GM10248 (cell line): ENCODE measurements at regions not wholly inside any gene's neighbourhood (a gene's known extent, or its start where the extent isn't known, plus 50 kb on each side); places are given as distances from the start of the nearest gene placed in this dataset.

Source experiments
- CTCF ChIA-PET: fragments of 300-600 bp; sonication (Branson Sonifier 250); formaldehyde crosslinking; extraction: SDS; loops from one replicate; lab custom pipeline; 2021; ENCODE audit warnings: antibody characterized with exemption; lab: Yijun Ruan, JAX
- POLR2A ChIA-PET: fragments of 350-650 bp; sonication (Branson Sonifier 250); formaldehyde crosslinking; extraction: SDS; loops from one replicate; lab custom pipeline; 2020; ENCODE audit warnings: antibody characterized with exemption; lab: Yijun Ruan, JAX
- DNase-seq: peaks from one replicate; pipeline ENCODE4 v3.0.0; 2012; ENCODE audit errors: extremely low spot score
- CTCF ChIP-seq: IDR thresholded peaks from 2 replicates; pipeline ENCODE4 v1.5.1; 2012; ENCODE audit warnings: mild to moderate bottlenecking, low read depth; ENCODE audit errors: extremely low read depth, missing control alignments, control extremely low read depth

- POLR2A ChIA-PET: no interaction called here
- no peak for TF ChIP-seq CTCF
- DNase-seq: no peak
- CTCF ChIA-PET: interaction anchor here (1.1 kb wide), 1 partner anchor 11 kb away, joined by 3 read pairs; no protein-coding TSS in a partner anchor
Measured at GRCh38 chr1:58888833-58889232, 105.0 kb upstream of the JUN start.

- CTCF ChIA-PET: interaction anchor here (0.8 to 2.6 kb wide), 7 partner anchors 9 to 123 kb away, joined by 3 to 9 read pairs (median 3); no protein-coding TSS in a partner anchor
- POLR2A ChIA-PET: no interaction called here
- no peak for TF ChIP-seq CTCF
- DNase-seq: no peak
Measured at GRCh38 chr1:58890113-58890512, 106.3 kb upstream of the JUN start.

- POLR2A ChIA-PET: no interaction called here
- no peak for TF ChIP-seq CTCF
- DNase-seq: no peak
- CTCF ChIA-PET: interaction anchor here (0.8 to 2.6 kb wide), 6 partner anchors 10 to 122 kb away, joined by 3 to 9 read pairs (median 4); no protein-coding TSS in a partner anchor
Measured at GRCh38 chr1:58890609-58891008, 106.8 kb upstream of the JUN start.

GRCh38 chr1:58891347-58891746 is 107.5 kb upstream of the JUN start:
- TF ChIP-seq CTCF: no peak
- DNase-seq: no peak
- CTCF ChIA-PET: interaction anchor here (1.0 to 2.6 kb wide), 5 partner anchors 10 to 122 kb away, joined by 3 to 9 read pairs (median 4); no protein-coding TSS in a partner anchor
- POLR2A ChIA-PET: no interaction called here

GRCh38 chr1:58893257-58893869 is 109.5 kb upstream of the JUN start:
- DNase-seq: no peak
- POLR2A ChIA-PET: interaction anchor here (1.0 to 1.2 kb wide), 2 partner anchors 49 to 109 kb away, joined by 3 to 4 read pairs; partner anchors contain the start of gene JUN
- CTCF ChIA-PET: interaction anchor here (0.9 to 3.6 kb wide), 5 partner anchors 9 to 46 kb away, joined by 3 to 15 read pairs (median 3); no protein-coding TSS in a partner anchor
- TF ChIP-seq CTCF: no peak

- CTCF ChIA-PET: interaction anchor here (0.8 to 3.6 kb wide), 2 partner anchors 7 to 14 kb away, joined by 3 to 15 read pairs; no protein-coding TSS in a partner anchor
- POLR2A ChIA-PET: no interaction called here
- no peak for TF ChIP-seq CTCF
- DNase-seq: no peak
Measured at GRCh38 chr1:58895082-58895481, 111.2 kb upstream of the JUN start.
